Activated CD4-positive, alpha-beta memory T cell treated with anti-CD3 and anti-CD28 coated beads, Interleukin-2, amount 10 ng/mL, durations not matched to agents 7 days and 5 days (primary cell): ENCODE measurements at regions not wholly inside any gene's neighbourhood (a gene's known extent, or its start where the extent isn't known, plus 50 kb on each side); places are given as distances from the start of the nearest gene placed in this dataset.
"Not testable (repeated sequence)": the region's sequence is repeated elsewhere in the genome, so short reads cannot be mapped to it uniquely, and the experiment has no call there.

ENCODE experiments used
- CTCF ChIA-PET: fragments of 350-600 bp; sonication (Branson Sonifier 250); formaldehyde crosslinking; loops from one replicate; lab custom pipeline; 2021; ENCODE audit warnings: antibody characterized with exemption, inconsistent platforms; lab: Charles Lee
- POLR2A ChIA-PET: fragments of 350-600 bp; sonication (Branson Sonifier 250); formaldehyde crosslinking; loops from one replicate; lab custom pipeline; 2021; ENCODE audit warnings: antibody characterized with exemption; lab: Charles Lee
- DNase-seq: peaks from one replicate; pipeline ENCODE4 v3.0.0-alpha.2; 2020
- H3K27ac Mint-ChIP-seq: one replicate; pipeline ENCODE4 v1.8.0; 2021; ENCODE audit warnings: mild to moderate bottlenecking, mixed read lengths
- H3K27me3 Mint-ChIP-seq: one replicate; pipeline ENCODE4 v1.8.0; 2021; ENCODE audit warnings: mixed read lengths
- H3K36me3 Mint-ChIP-seq: one replicate; pipeline ENCODE4 v1.8.0; 2021; ENCODE audit warnings: low read depth, mixed read lengths
- H3K4me1 Mint-ChIP-seq: one replicate; pipeline ENCODE4 v1.8.0; 2021; ENCODE audit warnings: mixed read lengths
- H3K4me3 Mint-ChIP-seq: one replicate; pipeline ENCODE4 v1.8.0; 2021; ENCODE audit warnings: mild to moderate bottlenecking, mixed read lengths
- H3K9me3 Mint-ChIP-seq: one replicate; pipeline ENCODE4 v1.8.0; 2021; ENCODE audit warnings: mixed read lengths

DNA sequence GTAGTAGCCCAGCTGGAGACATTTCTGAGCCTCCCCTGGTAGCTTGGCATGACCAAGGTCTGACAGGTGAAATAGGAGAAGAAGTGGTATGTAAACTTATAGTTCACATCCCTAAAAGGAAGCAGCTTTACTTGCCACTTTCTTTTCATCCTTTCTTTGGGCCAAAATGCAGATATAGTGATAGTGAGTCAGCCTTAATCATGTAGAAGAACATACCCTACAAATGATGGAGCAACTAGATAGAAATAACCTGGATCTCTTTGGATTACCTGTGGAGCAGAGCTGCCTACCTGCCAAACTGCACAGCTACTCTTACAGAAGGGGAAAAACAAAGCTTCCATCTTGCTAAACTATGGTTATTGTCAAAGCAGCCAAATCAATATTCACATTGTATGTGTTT is 106.7 kb upstream of the LCORL start:
- Mint-ChIP-seq H3K4me3 (no peak overlapping the region), H3K27ac (no peak overlapping the region), H3K9me3 (no peaks in the 10 kb centered on the region), H3K36me3 (no peaks in the 10 kb centered on the region), H3K4me1 (no peaks in the 10 kb centered on the region), H3K27me3 (peaks cover 2% of the 10 kb centered on the region)
- DNase-seq = no peak
- CTCF ChIA-PET = no interaction called here
- POLR2A ChIA-PET = no interaction called here

DNA sequence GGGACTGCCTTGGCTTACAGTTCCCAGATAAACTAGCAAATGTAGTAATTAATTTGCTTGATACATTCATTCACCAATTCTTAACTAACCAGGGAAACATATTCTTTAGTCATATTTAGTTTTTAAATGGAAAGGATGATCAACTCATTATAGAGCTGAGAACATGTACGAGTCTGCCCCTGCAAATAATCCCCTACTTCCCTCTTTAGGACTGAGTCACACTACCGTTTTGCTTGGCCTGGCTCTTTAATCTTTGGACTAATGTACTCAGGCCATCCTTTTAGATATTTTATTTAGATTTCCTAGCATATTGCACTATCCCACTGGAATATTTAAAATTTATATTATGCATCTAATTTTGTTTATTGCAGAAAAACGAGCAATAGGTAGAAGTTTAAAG is 105.5 kb upstream of the LCORL start:
- H3K36me3 Mint-ChIP-seq = no peaks in the 10 kb centered on the region
- ChIA-PET CTCF (no interaction called here), POLR2A (no interaction called here)
- no peak for DNase-seq
- no peaks in the 10 kb centered on the region for H3K4me1 Mint-ChIP-seq
- no peak overlapping the region for H3K27ac Mint-ChIP-seq
- peaks cover 4% of the 10 kb centered on the region for H3K27me3 Mint-ChIP-seq
- H3K9me3 Mint-ChIP-seq = no peaks in the 10 kb centered on the region
- H3K4me3 Mint-ChIP-seq = no peak overlapping the region

DNA sequence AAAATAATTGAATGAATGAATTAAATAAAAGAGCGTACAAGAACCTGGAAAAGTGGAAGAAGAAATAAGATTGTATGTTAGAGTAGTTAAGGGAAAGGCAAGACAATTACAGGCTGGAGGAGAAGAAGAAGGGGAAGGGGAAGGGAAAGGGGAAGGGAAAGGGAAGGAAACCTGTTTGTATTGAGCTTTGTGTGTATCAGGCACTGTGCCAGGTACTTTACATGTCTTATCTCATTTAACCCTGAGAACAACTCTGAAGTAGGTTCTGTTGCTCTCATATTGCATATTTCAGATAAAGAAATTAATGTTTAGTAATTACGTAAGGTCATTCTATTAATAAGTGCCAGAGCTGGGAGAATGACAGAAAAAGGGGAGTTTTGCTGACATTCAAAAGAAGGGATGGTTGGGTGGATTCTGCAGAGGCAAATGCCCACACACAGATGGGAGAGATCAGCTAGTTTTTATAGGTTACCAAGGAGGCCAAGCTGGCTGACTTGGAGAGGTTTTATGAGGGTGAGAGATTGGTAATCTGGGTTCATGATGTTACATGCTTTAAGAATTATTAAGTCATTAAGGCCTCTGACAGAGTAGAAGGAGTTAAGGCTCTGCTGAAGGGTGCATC is 92.3 kb upstream of the LCORL start:
- POLR2A ChIA-PET = no interaction called here
- Mint-ChIP-seq H3K36me3 (no peaks in the 10 kb centered on the region), H3K27me3 (peaks cover 8% of the 10 kb centered on the region), H3K4me1 (no peaks in the 10 kb centered on the region), H3K27ac (no peak overlapping the region), H3K9me3 (no peaks in the 10 kb centered on the region), H3K4me3 (no peak overlapping the region)
- no peak for DNase-seq
- CTCF ChIA-PET = no interaction called here

DNA sequence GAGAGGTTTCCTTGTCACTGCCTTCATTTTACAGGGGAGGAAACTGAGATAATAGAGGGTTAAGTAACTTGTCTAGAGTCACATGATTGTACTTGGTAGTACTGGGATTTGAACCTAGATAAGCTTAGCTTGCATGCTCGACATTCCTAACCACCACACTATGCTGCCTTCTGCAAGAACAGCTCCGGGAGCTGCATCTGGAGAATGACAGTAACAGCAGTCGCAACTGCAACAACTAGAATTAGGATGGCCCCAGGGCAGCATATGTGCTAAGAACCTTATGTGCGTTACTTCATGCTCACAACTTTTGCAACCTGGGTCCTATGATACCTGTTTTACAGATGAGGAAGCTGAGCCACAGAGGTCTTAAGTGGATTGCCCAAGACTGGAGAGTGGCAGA is 89.5 kb upstream of the LCORL start:
- Mint-ChIP-seq H3K27ac (no peak overlapping the region), H3K4me1 (no peaks in the 10 kb centered on the region), H3K9me3 (no peaks in the 10 kb centered on the region), H3K36me3 (no peaks in the 10 kb centered on the region), H3K4me3 (no peak overlapping the region), H3K27me3 (peaks cover 6% of the 10 kb centered on the region)
- ChIA-PET CTCF (no interaction called here), POLR2A (no interaction called here)
- no peak for DNase-seq

DNA sequence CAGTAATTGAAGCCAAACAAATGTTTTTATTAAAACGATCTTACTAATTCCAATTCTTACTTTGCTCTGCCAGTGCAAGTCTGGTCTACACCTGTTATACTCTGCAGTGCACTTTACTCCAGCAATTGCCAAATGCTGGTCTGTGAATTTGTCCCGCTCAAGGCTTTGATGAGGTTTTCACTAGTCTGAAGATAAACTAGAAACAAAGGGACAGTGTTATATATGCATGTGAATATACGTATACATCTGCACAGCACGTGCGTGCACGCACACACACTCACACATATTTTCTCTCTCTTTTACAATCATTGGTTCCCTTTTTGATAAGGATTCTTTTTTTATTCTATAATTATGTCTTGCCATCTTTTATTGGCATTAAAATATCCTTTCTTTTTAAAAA is 88.5 kb upstream of the LCORL start:
- Mint-ChIP-seq H3K36me3 (no peaks in the 10 kb centered on the region), H3K27ac (no peak overlapping the region), H3K4me1 (peaks cover 3% of the 10 kb centered on the region), H3K27me3 (peaks cover 6% of the 10 kb centered on the region), H3K4me3 (no peak overlapping the region), H3K9me3 (no peaks in the 10 kb centered on the region)
- CTCF ChIA-PET = no interaction called here
- POLR2A ChIA-PET = no interaction called here
- DNase-seq = no peak

DNA sequence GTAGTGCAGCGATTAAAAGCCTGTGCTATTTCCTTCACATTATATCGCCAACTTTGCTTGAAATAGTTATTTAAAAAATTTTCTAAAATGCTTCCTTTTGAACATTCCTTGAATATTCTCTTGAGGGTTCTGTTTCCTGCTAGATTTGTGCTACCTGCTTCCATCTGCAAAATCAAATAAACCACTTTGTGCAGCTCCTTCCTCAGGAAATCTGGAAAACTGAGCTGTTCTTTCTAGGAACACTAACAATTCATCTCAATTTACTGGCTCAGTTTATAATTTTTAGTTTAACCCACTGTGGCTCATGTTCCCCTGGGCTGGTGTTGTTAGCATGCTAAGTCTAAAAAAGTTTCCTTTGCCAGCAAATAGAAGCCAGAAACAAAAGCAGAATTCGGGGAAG is 88.1 kb upstream of the LCORL start:
- Mint-ChIP-seq H3K36me3 (no peaks in the 10 kb centered on the region), H3K9me3 (no peaks in the 10 kb centered on the region), H3K27me3 (peaks cover 1% of the 10 kb centered on the region), H3K4me3 (no peak overlapping the region), H3K4me1 (peaks cover 6% of the 10 kb centered on the region), H3K27ac (no peak overlapping the region)
- DNase-seq = no peak
- POLR2A ChIA-PET = no interaction called here
- CTCF ChIA-PET = no interaction called here

DNA sequence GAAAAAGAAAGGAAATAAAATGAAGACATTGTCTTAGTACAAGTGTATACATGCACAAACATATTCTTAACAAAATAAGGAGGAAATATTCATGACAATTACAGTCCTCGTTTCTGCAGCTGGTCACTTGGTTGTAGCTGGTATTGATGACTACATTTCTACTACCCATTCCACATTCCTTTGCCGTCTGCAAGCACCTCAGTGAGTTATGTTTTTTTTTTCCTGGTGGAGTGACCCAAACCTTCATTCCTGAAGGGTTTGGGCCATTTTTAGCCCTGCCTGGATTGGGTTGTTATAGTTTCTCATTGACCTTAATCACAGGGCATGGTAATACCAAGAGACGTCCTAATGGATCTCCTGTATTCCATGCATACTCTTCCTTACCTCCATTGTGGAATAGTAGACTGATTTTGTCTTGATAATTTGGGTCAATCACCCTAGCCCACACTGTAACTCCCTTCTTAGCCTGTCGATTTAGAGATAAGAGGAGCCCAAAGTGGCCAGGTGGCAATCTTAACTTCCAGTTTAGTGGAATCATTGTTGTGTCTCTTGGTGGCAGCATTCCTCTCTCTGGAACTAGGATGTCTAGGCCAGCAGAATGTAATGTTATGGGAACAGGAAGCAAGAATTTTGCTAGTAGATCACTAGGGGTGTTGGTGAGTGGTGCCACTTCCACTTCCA is 86.4 kb upstream of the LCORL start:
- DNase-seq, H3K27ac Mint-ChIP-seq, H3K4me3 Mint-ChIP-seq, H3K27me3 Mint-ChIP-seq, H3K4me1 Mint-ChIP-seq, POLR2A ChIA-PET, CTCF ChIA-PET, H3K36me3 Mint-ChIP-seq, H3K9me3 Mint-ChIP-seq: not testable (repeated sequence)

DNA sequence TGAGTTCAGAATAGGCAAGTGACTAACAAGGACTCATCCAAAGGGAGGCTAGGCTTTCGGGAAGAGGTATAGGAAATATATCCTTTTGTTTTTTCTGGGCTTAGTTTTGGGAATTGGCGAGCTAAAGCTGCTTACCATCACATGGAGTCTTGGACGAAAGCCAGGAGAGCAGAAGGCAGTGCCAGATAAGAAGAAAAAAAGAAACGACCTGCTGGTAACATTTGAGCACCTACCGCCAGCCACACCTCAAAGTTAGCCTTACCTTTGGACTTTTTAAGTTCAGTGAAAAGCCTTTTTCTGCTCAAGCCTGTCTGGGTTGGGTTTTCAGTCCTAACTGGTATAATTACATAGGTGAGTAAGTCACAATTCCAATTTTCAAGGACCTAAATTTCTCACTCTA is 85.1 kb upstream of the LCORL start:
- Mint-ChIP-seq H3K27ac (no peak overlapping the region), H3K27me3 (peaks cover 3% of the 10 kb centered on the region), H3K4me3 (no peak overlapping the region), H3K4me1 (peaks cover 6% of the 10 kb centered on the region), H3K9me3 (no peaks in the 10 kb centered on the region), H3K36me3 (no peaks in the 10 kb centered on the region)
- ChIA-PET POLR2A (no interaction called here), CTCF (no interaction called here)
- no peak for DNase-seq

DNA sequence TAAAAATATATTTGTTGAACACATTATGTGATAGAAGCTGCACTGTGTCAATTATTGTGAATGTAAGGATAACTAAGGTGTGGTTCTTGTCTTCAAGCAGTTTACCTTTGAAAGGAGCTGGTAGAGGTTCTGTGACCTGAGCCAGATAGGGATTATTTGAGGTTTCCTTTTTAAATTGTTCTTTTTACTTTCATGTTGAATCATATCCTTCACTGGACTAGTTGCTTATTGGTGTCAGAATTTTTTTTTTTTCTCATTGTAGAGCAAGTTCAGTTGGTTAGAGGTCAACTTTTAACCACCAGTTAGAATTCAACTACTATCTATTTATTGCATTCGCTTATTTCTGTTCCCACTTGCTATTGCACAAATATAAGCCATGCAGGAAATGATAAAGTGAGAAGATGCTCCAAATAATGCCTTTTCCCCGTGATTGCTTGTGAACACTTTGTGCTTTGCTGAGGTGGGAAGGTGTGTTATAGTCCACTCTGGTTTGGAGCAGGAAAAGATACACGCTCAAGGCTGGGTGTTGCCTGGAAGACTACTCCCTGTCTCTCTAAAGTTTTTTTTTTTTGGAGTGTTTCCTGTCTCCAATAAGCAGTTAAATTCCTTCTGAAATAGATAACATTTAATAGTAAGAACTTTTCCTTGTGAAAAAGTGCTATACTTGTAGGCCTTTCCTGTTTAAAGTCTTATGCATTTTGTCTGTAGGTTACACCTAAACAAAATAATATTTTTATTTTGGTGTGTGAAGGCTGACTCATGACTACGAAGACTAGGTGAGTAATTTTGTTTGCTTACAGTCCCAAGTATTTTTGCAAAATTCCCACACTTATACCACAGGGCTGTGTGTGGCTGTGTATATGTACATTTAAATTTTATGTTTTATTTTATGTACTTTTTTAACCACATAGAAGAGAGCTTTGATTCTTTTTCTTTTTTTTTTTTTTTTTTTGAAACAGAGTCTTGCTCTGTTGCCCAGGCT is 83.8 kb upstream of the LCORL start:
- DNase-seq = no peak
- H3K27ac Mint-ChIP-seq = no peak overlapping the region
- peaks cover 6% of the 10 kb centered on the region for H3K4me1 Mint-ChIP-seq
- CTCF ChIA-PET = no interaction called here
- POLR2A ChIA-PET = no interaction called here
- no peaks in the 10 kb centered on the region for H3K36me3 Mint-ChIP-seq
- no peak overlapping the region for H3K4me3 Mint-ChIP-seq
- peaks cover 6% of the 10 kb centered on the region for H3K27me3 Mint-ChIP-seq
- H3K9me3 Mint-ChIP-seq = no peaks in the 10 kb centered on the region

DNA sequence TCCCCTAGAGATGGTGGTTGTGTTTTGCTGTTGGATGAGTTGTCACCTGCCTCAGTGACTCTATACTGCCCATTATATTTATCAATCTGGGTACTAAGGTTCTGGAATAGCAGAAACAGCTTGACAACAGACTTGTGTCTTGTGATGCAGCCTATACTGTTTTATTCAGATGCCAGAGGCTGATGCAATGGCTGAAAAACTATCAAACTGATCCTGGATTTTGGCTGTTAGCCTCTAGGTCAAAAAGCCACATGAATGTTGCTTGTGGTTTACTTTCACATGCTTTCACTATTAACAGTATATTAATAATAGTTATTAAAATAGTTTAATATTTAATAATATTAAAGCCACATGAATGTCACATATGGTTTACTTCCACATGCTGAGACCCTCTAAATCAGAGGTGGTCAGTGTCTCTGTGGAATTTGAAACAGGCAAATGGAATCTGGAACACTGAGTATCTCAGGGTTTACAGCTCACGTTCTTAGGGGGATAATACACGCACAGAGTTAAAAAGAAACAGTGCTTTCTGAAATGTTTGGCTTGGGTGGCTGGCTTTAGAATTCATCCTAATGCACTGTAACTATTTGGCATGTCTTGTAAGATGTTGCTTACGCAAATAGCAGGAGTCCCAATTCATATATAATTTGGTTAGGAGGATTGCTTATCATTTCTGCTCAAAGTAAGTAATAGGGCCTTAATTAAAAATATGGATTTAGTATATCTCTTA is 82.5 kb upstream of the LCORL start:
- DNase-seq = no peak
- Mint-ChIP-seq H3K27ac (no peak overlapping the region), H3K36me3 (no peaks in the 10 kb centered on the region), H3K4me1 (peaks cover 6% of the 10 kb centered on the region), H3K27me3 (peaks cover 10% of the 10 kb centered on the region), H3K9me3 (no peaks in the 10 kb centered on the region), H3K4me3 (no peak overlapping the region)
- POLR2A ChIA-PET = no interaction called here
- CTCF ChIA-PET = no interaction called here

DNA sequence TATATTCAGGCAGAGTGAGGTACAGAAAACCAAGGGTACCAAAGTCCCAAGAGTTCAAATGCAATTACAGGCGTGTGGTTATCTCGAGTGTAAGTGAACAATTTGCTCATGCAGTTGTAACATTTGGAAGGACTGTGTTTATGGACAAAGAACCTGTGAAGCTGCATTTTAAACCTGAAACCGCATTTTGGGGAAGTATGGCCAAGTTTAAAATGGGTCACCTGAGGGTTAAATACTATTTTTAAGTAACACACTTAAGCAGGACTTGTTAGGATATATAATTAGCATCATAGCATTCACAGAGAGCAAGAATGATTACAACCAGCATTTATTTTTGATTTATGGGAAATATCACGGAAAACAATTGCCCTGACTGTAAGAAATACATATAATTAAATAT is 79.1 kb upstream of the LCORL start:
- ChIA-PET CTCF (no interaction called here), POLR2A (no interaction called here)
- Mint-ChIP-seq H3K4me3 (no peak overlapping the region), H3K27ac (no peak overlapping the region), H3K4me1 (peaks cover 6% of the 10 kb centered on the region), H3K27me3 (peaks cover 12% of the 10 kb centered on the region), H3K9me3 (no peaks in the 10 kb centered on the region), H3K36me3 (no peaks in the 10 kb centered on the region)
- DNase-seq = no peak

DNA sequence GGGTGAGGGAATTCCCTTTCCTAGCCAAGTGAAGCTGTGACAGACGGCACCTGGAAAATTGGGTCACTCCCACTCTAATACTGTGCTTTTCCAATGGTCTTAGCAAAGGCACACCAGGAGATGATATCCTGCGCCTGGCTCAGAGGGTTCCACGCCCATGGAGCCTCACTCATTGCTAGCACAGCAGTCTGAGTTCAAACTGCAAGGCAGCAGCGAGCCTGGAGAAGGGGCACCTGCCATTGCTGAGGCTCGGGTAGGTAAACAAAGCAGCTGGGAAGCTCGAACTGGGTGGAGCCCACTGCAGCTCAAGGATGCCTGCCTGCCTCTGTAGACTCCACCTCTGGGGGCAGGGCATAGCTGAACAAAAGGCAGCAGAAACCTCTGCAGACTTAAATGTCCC is 68.9 kb upstream of the LCORL start:
- CTCF ChIA-PET, H3K27me3 Mint-ChIP-seq, H3K4me1 Mint-ChIP-seq, H3K27ac Mint-ChIP-seq, H3K4me3 Mint-ChIP-seq, H3K9me3 Mint-ChIP-seq, DNase-seq, H3K36me3 Mint-ChIP-seq, POLR2A ChIA-PET: not testable (repeated sequence)

DNA sequence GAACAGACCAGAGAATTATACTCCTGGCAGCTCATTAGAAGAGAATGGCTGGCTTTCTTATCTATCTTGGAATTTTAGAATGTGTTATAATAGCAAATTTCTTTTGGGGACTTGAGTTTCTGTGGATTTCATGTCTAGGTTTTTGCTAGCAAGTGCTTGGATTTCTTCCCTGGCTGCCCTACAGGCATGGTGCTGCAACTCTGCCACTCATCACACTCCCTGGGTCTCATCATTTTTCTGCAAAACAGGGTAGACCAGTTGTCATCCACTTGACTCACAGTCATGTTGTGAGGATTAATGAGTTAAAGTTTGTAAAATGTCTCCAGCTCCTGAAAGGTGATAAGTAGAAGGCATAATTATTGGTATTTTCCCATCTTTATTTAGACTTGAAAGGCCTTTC is 60.7 kb upstream of the LCORL start:
- Mint-ChIP-seq H3K27ac (no peak overlapping the region), H3K27me3 (peaks cover 3% of the 10 kb centered on the region), H3K9me3 (no peaks in the 10 kb centered on the region), H3K36me3 (no peaks in the 10 kb centered on the region), H3K4me1 (no peaks in the 10 kb centered on the region), H3K4me3 (no peak overlapping the region)
- ChIA-PET POLR2A (no interaction called here), CTCF (no interaction called here)
- DNase-seq = no peak
